Effector memory CD4-positive, alpha-beta T cell (primary cell): ENCODE measurements at regions not wholly inside any gene's neighbourhood (a gene's known extent, or its start where the extent isn't known, plus 50 kb on each side); places are given as distances from the start of the nearest gene placed in this dataset.

Source experiments
- DNase-seq, 3 donors: peaks; one replicate each; pipeline ENCODE4 v3.0.0-alpha.2; 2020
- H3K27ac ChIP-seq: 2 replicates; pipeline ENCODE4 v1.7.0; 2013; ENCODE audit warnings: mild to moderate bottlenecking, low read length, moderate library complexity; ENCODE audit not compliant: insufficient read depth, poor library complexity, severe bottlenecking
- H3K27me3 ChIP-seq: replicated peaks from 2 replicates; pipeline ENCODE4 v1.7.0; 2013; ENCODE audit warnings: mild to moderate bottlenecking, low read length; ENCODE audit not compliant: insufficient read depth, control insufficient read depth, poor library complexity, severe bottlenecking
- H3K36me3 ChIP-seq: 2 replicates; pipeline ENCODE4 v1.7.0; 2013; ENCODE audit warnings: mild to moderate bottlenecking, low read length, moderate library complexity; ENCODE audit not compliant: control insufficient read depth, insufficient read depth
- H3K4me1 ChIP-seq: 2 replicates; pipeline ENCODE4 v1.7.0; 2013; ENCODE audit warnings: low read length, mild to moderate bottlenecking; ENCODE audit not compliant: control insufficient read depth, insufficient read depth, poor library complexity, severe bottlenecking
- H3K4me3 ChIP-seq: 2 replicates; pipeline ENCODE4 v1.7.0; 2013; ENCODE audit warnings: low read length, low read depth, mild to moderate bottlenecking; ENCODE audit not compliant: insufficient read depth, poor library complexity, severe bottlenecking
- H3K9me3 ChIP-seq: 2 replicates; pipeline ENCODE4 v1.7.0; 2013; ENCODE audit warnings: mild to moderate bottlenecking, low read length, moderate library complexity; ENCODE audit not compliant: control insufficient read depth

- no peaks in the 10 kb centered on the region for H3K27me3 ChIP-seq
- no peak overlapping the region for H3K27ac ChIP-seq
- no peak overlapping the region for H3K4me3 ChIP-seq
- DNase-seq: no peak
- no peaks in the 10 kb centered on the region for H3K4me1 ChIP-seq
- no peaks in the 10 kb centered on the region for H3K36me3 ChIP-seq
- H3K9me3 ChIP-seq: no peaks in the 10 kb centered on the region
Observed at GRCh38 chr14:98855926-98856715, 415.9 kb downstream of the BCL11B start.

- DNase-seq: no peak
- Histone ChIP-seq H3K4me3 (no peak overlapping the region), H3K4me1 (no peaks in the 10 kb centered on the region), H3K9me3 (no peaks in the 10 kb centered on the region), H3K36me3 (no peaks in the 10 kb centered on the region), H3K27ac (no peak overlapping the region), H3K27me3 (no peaks in the 10 kb centered on the region)
Observed at GRCh38 chr14:98858158-98858557, 413.8 kb downstream of the BCL11B start.

GRCh38 chr14:98858561-98858960 is 413.4 kb downstream of the BCL11B start:
- no peak overlapping the region for H3K4me3 ChIP-seq
- no peaks in the 10 kb centered on the region for H3K36me3 ChIP-seq
- H3K27ac ChIP-seq: no peak overlapping the region
- no peaks in the 10 kb centered on the region for H3K9me3 ChIP-seq
- H3K27me3 ChIP-seq: no peaks in the 10 kb centered on the region
- DNase-seq: no peak
- no peaks in the 10 kb centered on the region for H3K4me1 ChIP-seq

- no peaks in the 10 kb centered on the region for H3K9me3 ChIP-seq
- H3K4me3 ChIP-seq: no peak overlapping the region
- H3K27ac ChIP-seq: no peak overlapping the region
- no peaks in the 10 kb centered on the region for H3K27me3 ChIP-seq
- H3K36me3 ChIP-seq: no peaks in the 10 kb centered on the region
- no peaks in the 10 kb centered on the region for H3K4me1 ChIP-seq
- DNase-seq: no peak
Observed at GRCh38 chr14:98859301-98859700, 412.7 kb downstream of the BCL11B start.

DNA sequence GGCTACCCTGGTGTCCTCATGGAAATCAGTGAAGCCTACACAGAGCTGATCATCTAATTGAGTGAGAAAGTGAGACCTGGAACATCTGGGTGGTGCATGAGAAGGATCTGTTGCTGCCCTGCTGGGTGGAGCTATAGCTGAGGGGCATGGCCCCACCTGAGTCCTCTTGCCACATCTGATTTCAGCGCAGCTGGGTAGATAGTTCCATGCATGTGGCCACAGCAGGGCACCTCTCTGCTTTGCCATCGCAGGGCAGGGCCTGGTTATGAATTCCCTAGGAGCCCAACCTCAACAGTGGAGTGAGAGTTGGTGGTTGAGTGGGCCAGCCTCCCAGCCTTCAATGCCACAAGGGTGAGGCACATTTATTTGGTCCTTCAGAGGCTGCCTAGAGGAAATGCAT is 407.8 kb downstream of the BCL11B start:
- no peak for DNase-seq
- Histone ChIP-seq H3K4me3 (no peak overlapping the region), H3K27ac (no peak overlapping the region), H3K4me1 (no peaks in the 10 kb centered on the region), H3K27me3 (no peaks in the 10 kb centered on the region), H3K9me3 (no peaks in the 10 kb centered on the region), H3K36me3 (no peaks in the 10 kb centered on the region)

DNA sequence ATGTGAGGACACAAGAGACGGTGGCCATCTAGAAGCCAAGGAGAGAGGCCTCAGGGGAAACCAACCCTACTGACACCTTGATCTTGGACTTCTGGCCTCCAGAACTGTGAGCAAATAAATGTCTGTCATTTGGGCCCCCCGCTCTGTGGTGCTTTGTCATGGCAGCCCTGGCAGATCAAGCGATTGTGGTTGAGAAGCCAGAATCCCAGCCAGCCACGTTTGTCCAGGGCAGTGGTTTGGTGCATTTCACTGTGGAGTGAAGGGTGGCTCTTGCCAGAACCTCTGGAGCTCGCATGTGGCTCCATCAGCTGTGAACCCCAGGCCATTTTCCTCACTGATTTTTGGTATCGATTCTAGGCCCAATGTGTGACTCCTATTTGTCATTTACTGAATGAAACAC is 404.9 kb downstream of the BCL11B start:
- DNase-seq: no peak
- Histone ChIP-seq H3K4me3 (no peak overlapping the region), H3K27ac (no peak overlapping the region), H3K27me3 (no peaks in the 10 kb centered on the region), H3K4me1 (no peaks in the 10 kb centered on the region), H3K9me3 (no peaks in the 10 kb centered on the region), H3K36me3 (no peaks in the 10 kb centered on the region)

DNA sequence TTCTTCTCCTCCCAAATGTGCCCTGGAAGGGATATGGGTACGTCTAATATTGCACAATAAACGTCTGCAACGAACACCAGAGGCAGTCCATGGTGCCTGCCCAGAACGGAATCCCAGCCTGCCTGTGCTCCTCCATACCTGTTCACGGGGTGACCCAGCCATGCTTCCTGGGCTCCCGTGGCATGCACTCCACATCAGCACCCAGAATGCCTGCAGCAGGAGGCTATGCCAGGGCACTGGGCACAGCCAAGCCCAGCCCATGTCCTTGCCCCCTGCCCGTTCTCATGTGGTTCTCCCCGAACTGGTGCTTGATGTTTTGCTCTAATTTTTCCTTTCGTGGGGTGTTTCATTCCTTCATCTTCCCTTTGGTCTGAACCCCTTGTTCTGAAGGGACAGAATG is 404.3 kb downstream of the BCL11B start:
- Histone ChIP-seq H3K9me3 (no peaks in the 10 kb centered on the region), H3K4me1 (no peaks in the 10 kb centered on the region), H3K36me3 (no peaks in the 10 kb centered on the region), H3K27me3 (no peaks in the 10 kb centered on the region), H3K4me3 (no peak overlapping the region), H3K27ac (no peak overlapping the region)
- no peak for DNase-seq

DNA sequence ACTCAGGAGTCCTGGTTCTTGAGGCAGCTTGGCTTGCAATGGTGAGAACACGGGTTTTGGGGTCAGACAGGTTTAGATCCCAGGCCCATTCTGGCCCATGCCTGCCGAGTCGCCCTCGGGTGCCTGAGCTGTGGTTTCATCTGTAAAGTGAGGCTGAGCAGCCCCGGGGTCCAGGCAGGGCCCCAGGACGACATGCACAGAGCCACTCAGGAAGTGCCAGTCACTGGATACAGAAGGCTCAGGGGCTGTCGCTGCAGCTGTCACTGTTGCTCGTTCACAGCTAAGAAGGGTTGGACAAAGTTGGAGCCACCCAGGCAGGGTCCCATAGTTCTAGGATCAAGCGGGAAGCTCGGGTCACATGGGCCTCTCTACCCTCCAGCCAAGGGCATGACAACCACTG is 403.1 kb downstream of the BCL11B start:
- Histone ChIP-seq H3K27me3 (no peaks in the 10 kb centered on the region), H3K36me3 (no peaks in the 10 kb centered on the region), H3K27ac (no peak overlapping the region), H3K4me1 (no peaks in the 10 kb centered on the region), H3K9me3 (no peaks in the 10 kb centered on the region), H3K4me3 (no peak overlapping the region)
- DNase-seq: no peak

- no peak overlapping the region for H3K27ac ChIP-seq
- H3K4me3 ChIP-seq: no peak overlapping the region
- H3K9me3 ChIP-seq: no peaks in the 10 kb centered on the region
- H3K36me3 ChIP-seq: no peaks in the 10 kb centered on the region
- no peaks in the 10 kb centered on the region for H3K27me3 ChIP-seq
- DNase-seq: no peak
- no peaks in the 10 kb centered on the region for H3K4me1 ChIP-seq
Observed at GRCh38 chr14:98871796-98872195, 400.2 kb downstream of the BCL11B start.

GRCh38 chr14:98877065-98877464 is 394.9 kb downstream of the BCL11B start:
- Histone ChIP-seq H3K27me3 (no peaks in the 10 kb centered on the region), H3K9me3 (no peaks in the 10 kb centered on the region), H3K27ac (no peak overlapping the region), H3K36me3 (no peaks in the 10 kb centered on the region), H3K4me1 (no peaks in the 10 kb centered on the region), H3K4me3 (no peak overlapping the region)
- no peak for DNase-seq
